GM10248 (cell line): ENCODE measurements at regions not wholly inside any gene's neighbourhood (a gene's known extent, or its start where the extent isn't known, plus 50 kb on each side); places are given as distances from the start of the nearest gene placed in this dataset.
"Not testable (repeated sequence)": the region's sequence is repeated elsewhere in the genome, so short reads cannot be mapped to it uniquely, and the experiment has no call there.

Experiments used
- CTCF ChIA-PET: fragments of 300-600 bp; sonication (Branson Sonifier 250); formaldehyde crosslinking; extraction: SDS; loops from one replicate; lab custom pipeline; 2021; ENCODE audit warnings: antibody characterized with exemption; lab: Yijun Ruan, JAX
- POLR2A ChIA-PET: fragments of 350-650 bp; sonication (Branson Sonifier 250); formaldehyde crosslinking; extraction: SDS; loops from one replicate; lab custom pipeline; 2020; ENCODE audit warnings: antibody characterized with exemption; lab: Yijun Ruan, JAX
- DNase-seq: peaks from one replicate; pipeline ENCODE4 v3.0.0; 2012; ENCODE audit errors: extremely low spot score
- TF ChIP-seq, protein P1 (sequence below): IDR thresholded peaks from 2 replicates; pipeline ENCODE4 v1.5.1; 2012; ENCODE audit warnings: mild to moderate bottlenecking, low read depth; ENCODE audit errors: extremely low read depth, missing control alignments, control extremely low read depth

- no peak for DNase-seq
- TF ChIP-seq, protein P1, sequence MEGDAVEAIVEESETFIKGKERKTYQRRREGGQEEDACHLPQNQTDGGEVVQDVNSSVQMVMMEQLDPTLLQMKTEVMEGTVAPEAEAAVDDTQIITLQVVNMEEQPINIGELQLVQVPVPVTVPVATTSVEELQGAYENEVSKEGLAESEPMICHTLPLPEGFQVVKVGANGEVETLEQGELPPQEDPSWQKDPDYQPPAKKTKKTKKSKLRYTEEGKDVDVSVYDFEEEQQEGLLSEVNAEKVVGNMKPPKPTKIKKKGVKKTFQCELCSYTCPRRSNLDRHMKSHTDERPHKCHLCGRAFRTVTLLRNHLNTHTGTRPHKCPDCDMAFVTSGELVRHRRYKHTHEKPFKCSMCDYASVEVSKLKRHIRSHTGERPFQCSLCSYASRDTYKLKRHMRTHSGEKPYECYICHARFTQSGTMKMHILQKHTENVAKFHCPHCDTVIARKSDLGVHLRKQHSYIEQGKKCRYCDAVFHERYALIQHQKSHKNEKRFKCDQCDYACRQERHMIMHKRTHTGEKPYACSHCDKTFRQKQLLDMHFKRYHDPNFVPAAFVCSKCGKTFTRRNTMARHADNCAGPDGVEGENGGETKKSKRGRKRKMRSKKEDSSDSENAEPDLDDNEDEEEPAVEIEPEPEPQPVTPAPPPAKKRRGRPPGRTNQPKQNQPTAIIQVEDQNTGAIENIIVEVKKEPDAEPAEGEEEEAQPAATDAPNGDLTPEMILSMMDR, result no peak
- CTCF ChIA-PET, result no interaction called here
- POLR2A ChIA-PET, result no interaction called here
These were observed 231.4 kb downstream of the TTC6 start for GRCh38 chr14:37826869-37827268.

DNA sequence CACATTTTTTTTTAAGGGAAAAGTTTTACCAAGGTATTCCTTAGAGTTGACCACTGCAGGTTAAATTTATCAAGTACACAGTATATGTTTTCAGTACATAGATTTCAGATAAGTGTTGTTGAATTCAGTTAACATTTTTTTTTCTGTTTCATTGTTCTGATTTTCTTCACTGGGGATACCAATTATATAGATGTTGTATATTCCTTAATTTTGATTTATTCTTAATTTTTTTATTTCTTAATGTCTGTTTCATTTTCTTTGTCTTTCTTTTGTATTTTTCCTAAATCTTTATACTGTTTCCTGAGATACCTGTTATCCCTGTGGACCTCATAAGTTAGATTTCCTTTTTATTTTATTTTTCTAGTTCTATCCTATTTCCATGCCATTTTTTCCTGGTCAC lies 234.8 kb downstream of the TTC6 start:
- POLR2A ChIA-PET, result no interaction called here
- CTCF ChIA-PET, result no interaction called here
- no peak for DNase-seq
- TF ChIP-seq, protein P1, result no peak

- DNase-seq, result no peak
- TF ChIP-seq, protein P1, result no peak
- POLR2A ChIA-PET, result no interaction called here
- CTCF ChIA-PET, result no interaction called here
These were observed 238.8 kb downstream of the TTC6 start for GRCh38 chr14:37834275-37834674.

GRCh38 chr14:37838778-37839177 lies 243.3 kb downstream of the TTC6 start:
- POLR2A ChIA-PET, CTCF ChIA-PET, DNase-seq: not testable (repeated sequence)

- DNase-seq, POLR2A ChIA-PET: not testable (repeated sequence)
- CTCF ChIA-PET, result interaction anchor here (1.0 kb wide), 1 partner anchor 34 kb away, joined by 3 read pairs; no protein-coding TSS in a partner anchor
These were observed 245.6 kb downstream of the TTC6 start for GRCh38 chr14:37841039-37841438.

- ChIA-PET CTCF (interaction anchor here (1.0 kb wide), 1 partner anchor 33 kb away, joined by 3 read pairs; no protein-coding TSS in a partner anchor), POLR2A (no interaction called here)
- DNase-seq, result no peak
- TF ChIP-seq, protein P1, result no peak
These were observed 246.7 kb downstream of the TTC6 start for GRCh38 chr14:37842106-37842505.

DNA sequence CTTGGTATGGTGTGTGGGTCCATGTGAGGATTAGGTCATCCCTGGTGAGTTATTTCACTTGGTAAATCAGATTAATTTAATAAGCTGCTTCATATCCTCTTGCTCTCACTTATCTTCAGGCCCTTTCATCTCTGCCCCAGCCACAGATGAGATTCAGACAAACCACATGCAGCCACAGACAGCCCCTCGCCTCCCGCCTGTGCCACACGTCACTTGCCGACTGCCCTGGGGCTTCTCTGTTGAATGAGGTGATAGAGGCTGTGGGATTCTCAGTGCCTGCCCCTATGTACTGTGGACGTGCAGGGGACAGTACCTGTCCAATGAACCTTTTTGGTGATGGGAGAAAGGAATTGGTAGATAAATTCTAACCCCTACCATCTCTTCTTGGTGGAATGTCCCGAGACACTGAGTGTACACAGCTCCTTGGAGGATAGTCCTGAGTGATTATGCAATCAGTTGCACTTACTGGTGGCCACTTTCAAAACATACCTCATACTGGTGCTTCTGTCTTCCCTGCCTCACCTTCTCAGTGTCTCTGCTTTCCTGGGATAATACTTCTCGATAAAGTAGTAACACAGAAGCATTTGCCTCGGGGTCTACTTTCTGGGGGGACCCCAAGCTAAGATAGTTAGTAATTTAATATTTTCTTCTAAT lies 248.7 kb downstream of the TTC6 start:
- no peak for DNase-seq
- ChIA-PET POLR2A (no interaction called here), CTCF (no interaction called here)
- TF ChIP-seq, protein P1, result no peak

DNA sequence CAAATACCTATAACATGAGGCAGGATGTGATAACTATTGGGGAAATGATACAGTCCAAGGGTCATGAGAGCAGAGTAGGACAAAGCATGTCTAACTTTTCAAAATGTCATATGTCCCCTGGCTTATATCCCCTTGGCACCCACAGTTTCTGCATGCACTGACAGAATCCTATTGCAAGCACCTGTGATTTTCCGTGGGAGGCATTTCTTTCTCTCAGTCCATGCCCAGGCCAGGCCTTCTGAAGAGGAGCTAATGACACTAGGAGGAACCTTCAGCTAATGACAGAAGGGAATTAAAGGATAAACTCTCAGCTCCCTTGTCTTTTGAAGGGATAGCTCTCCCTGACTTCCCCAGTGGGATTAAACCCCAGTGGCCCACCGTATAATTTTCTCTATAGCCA lies 249.2 kb downstream of the TTC6 start:
- DNase-seq, result no peak
- TF ChIP-seq, protein P1, result no peak
- ChIA-PET CTCF (no interaction called here), POLR2A (no interaction called here)
